ENCODE measurements at regions not wholly inside any gene's neighbourhood (a gene's known extent, or its start where the extent isn't known, plus 50 kb on each side); places are given as distances from the start of the nearest gene placed in this dataset.

DNA sequence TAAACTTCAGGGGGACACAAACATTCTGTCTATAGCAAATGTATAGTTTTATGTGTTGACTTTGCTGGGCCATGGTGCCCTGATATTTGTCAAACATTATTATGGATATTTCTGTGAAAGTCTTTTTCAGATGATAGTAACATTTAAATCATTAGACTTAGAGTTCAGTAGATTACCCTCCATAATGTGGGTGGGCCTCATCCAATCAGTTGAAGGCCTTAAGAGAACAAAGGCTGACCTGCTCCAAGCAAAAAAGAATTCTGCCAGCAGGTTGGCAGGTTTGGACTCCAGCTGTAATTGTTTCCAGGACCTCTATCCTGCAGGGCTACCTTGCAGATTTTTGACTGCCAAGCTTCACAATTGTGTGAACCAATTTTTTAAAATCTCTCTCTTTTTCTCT lies 1250.9 kb downstream of the ROBO1 start:
- ATAC-seq (replicated peaks in 6 of 8), result no peak
- no peak overlapping the region for H3K27ac ChIP-seq
- H3K4me3 ChIP-seq, result no peak overlapping the region
- in situ Hi-C loops (cut with MboI; ENCODE audit: low pct_unique_long_range_greater_than_20kb in 2 of 9, low sequenced_read_pairs in 9 of 9, unreplicated experiment in 9 of 9), result no loop called here
- H3K4me1 ChIP-seq (replicated peaks in 1 of 2), result peaks cover 0 to 14% of the 10 kb centered on the region in 2 donors

DNA sequence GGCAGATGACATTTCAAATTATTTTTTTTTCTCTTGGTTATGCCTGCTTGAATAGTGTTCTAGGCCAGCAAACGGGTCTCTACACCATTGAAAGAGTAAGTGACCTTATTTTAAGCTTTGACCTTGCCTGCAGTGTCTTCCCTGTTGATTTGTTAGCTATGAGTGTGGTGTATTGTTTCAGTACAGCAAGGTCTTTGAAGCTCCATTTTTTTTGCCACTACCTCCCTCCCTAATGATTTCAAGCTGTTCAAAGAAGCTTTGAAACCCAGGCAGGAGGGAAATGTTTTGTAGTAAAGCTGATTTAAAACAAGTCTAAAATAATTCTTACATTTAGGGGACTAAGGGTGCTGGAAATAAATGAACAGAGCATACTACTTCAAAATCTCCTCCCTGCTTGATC lies 1249.8 kb downstream of the ROBO1 start:
- in situ Hi-C loops (cut with MboI; ENCODE audit: low pct_unique_long_range_greater_than_20kb in 2 of 9, low sequenced_read_pairs in 9 of 9, unreplicated experiment in 9 of 9), result no loop called here
- H3K4me1 ChIP-seq (replicated peaks in 1 of 2), result peaks cover 0 to 14% of the 10 kb centered on the region in 2 donors
- peak overlapping the region in 1 of 2 donors; percentile 45 for H3K27ac ChIP-seq
- WGBS, 10 experiments, result 0 to 57% (median 20%) methylated on average over 1 of the region's 1 CpG; no CpG with 5 or more reads in 2 of the 10 experiments
- H3K4me3 ChIP-seq, result no peak overlapping the region
- peak in 3 of 8 experiments; percentile 22 to 48 (median 47) for ATAC-seq (replicated peaks in 6 of 8)

DNA sequence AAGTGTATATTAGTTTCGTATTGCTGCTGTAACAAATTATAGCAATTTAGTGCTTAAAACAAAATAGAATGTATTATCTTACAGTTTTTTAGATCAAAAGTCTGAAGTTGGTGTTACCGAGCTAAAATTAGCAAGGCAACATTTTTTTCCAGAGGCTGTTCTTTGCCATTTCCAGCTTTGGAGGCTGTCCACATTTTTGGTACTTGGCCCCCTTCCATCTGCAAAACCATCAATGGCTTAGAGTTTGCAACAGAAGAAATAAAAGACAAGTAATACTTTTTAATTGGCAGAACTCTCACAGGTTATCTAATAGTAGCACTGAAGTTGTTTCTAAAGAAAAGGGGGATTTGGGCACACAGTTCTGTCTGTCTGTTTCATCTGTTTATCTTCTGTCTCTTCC lies 1248.5 kb downstream of the ROBO1 start:
- peaks cover 0 to 14% of the 10 kb centered on the region in 2 donors for H3K4me1 ChIP-seq (replicated peaks in 1 of 2)
- no peak for ATAC-seq (replicated peaks in 6 of 8)
- in situ Hi-C loops (cut with MboI; ENCODE audit: low pct_unique_long_range_greater_than_20kb in 2 of 9, low sequenced_read_pairs in 9 of 9, unreplicated experiment in 9 of 9), result no loop called here
- H3K27ac ChIP-seq, result no peak overlapping the region
- no peak overlapping the region for H3K4me3 ChIP-seq
- WGBS, 10 experiments, result 18 to 100% (median 87%) methylated on average over 1 to 2 of the region's 2 CpGs

DNA sequence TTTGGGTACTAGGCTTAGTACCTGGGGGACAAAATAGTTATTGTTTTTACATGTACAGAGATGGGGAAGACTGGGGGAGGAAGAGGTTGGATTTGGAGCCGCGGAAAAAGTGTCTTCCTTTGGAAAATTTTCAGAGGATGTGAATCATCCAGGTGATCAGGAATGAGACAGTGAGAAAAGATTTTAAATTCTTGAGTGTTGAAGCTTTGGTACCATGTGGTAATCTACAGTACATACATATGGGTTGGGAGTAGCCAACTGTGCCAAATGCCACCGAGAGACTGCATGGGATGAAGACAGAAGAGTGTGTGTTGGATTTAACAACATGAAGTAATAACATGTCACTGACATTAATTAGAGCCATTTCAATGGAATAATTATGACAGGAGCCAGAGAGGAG lies 1238.2 kb downstream of the ROBO1 start:
- no peak for ATAC-seq (replicated peaks in 6 of 8)
- in situ Hi-C loops (cut with MboI; ENCODE audit: low pct_unique_long_range_greater_than_20kb in 2 of 9, low sequenced_read_pairs in 9 of 9, unreplicated experiment in 9 of 9), result no loop called here
- Histone ChIP-seq H3K4me3 (no peak overlapping the region), H3K4me1 (replicated peaks in 1 of 2) (no peaks in the 10 kb centered on the region), H3K27ac (no peak overlapping the region)
- 22 to 100% (median 87%) methylated on average over 1 to 3 of the region's 3 CpGs; no CpG with 5 or more reads in 2 of the 10 experiments for WGBS, 10 experiments

DNA sequence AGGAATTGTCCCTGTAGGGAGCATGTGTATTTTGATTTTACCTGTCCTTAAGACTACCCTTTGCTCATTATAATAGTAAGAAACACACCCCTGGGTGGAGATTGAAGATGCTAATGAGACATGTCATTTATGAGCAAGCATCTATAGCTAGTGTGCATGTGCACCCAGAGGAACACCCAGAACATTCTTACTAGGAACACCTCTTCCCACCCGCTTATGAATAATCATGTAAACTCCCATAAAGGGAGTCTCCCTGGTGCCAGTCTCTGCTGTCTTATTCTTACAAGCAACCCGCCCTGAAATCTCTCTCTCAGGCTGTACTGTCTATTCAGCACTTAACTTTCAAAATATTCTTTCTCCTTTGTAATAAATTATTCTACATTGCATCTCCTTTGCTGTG lies 1227.3 kb downstream of the ROBO1 start:
- no peaks in the 10 kb centered on the region for H3K4me1 ChIP-seq (replicated peaks in 1 of 2)
- in situ Hi-C loops (cut with MboI; ENCODE audit: low pct_unique_long_range_greater_than_20kb in 2 of 9, low sequenced_read_pairs in 9 of 9, unreplicated experiment in 9 of 9), result no loop called here
- WGBS, 10 experiments, result 6 to 100% (median 49%) methylated on average over 1 to 2 of the region's 2 CpGs; no CpG with 5 or more reads in 4 of the 10 experiments
- peak in 3 of 8 experiments; percentile 99 to 100 (median 100) for ATAC-seq (replicated peaks in 6 of 8)
- no peak overlapping the region for H3K27ac ChIP-seq
- no peak overlapping the region for H3K4me3 ChIP-seq

DNA sequence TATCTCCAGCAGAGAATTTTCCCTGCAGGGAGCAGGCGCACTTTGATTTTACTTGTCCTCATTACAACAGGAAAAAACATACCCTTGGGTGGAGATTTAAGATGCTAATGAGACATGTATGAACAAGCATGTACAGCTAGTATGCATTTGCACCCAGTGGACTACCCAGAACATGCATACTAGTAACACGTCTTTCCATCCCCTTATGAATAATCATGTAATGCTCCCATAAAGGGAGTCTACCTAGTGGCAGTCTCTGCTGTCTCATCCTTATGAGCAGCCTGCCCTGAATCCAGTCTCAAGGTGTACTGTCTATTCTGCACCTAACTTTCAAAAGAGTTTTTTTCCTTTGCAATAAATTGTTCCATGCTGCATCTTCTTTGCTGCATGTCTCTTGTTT lies 1222.0 kb downstream of the ROBO1 start:
- in situ Hi-C loops (cut with MboI; ENCODE audit: low pct_unique_long_range_greater_than_20kb in 2 of 9, low sequenced_read_pairs in 9 of 9, unreplicated experiment in 9 of 9), result no loop called here
- WGBS, 10 experiments, result 19 to 100% (median 91%) methylated on average over 1 to 2 of the region's 2 CpGs; no CpG with 5 or more reads in 2 of the 10 experiments
- ATAC-seq (replicated peaks in 6 of 8), result peak in 3 of 8 experiments; percentile 47 to 93 (median 81)

More for the DNA sequence above, 1222.0 kb downstream of the ROBO1 start:
- H3K4me1 ChIP-seq (replicated peaks in 1 of 2), result no peaks in the 10 kb centered on the region
- H3K27ac ChIP-seq, result no peak overlapping the region
- no peak overlapping the region for H3K4me3 ChIP-seq
